HAP-1 (cell line): ENCODE measurements at regions not wholly inside any gene's neighbourhood (a gene's known extent, or its start where the extent isn't known, plus 50 kb on each side); places are given as distances from the start of the nearest gene placed in this dataset.

Experiments
- DNase-seq, 2 experiments: peaks; one replicate each; pipeline ENCODE4 v3.0.0-alpha.2; 2016 to 2020; ENCODE audit warnings: low spot score in 2 of 2
- H3K27me3 ChIP-seq: fragments of 250-450 bp; sonication (Bioruptor Pico); 2 replicates; pipeline ENCODE4 v1.5.1; 2020; ENCODE audit warnings: low read depth, mild to moderate bottlenecking, moderate library complexity
- H3K36me3 ChIP-seq: fragments of 250-450 bp; sonication (Bioruptor Pico); replicated peaks from 2 replicates; pipeline ENCODE4 v1.5.1; 2020; ENCODE audit warnings: mild to moderate bottlenecking
- H3K4me1 ChIP-seq: fragments of 250-450 bp; sonication (Bioruptor Pico); 2 replicates; pipeline ENCODE4 v1.5.1; 2020; ENCODE audit warnings: mild to moderate bottlenecking
- H3K4me3 ChIP-seq: fragments of 250-450 bp; sonication (Bioruptor Pico); 2 replicates; pipeline ENCODE4 v1.5.1; 2020; ENCODE audit warnings: mild to moderate bottlenecking, moderate library complexity
- H3K9me3 ChIP-seq: fragments of 250-450 bp; sonication (Bioruptor Pico); 2 replicates; pipeline ENCODE4 v1.5.1; 2020; ENCODE audit warnings: mild to moderate bottlenecking, moderate library complexity
- in situ Hi-C: fragments of 300-500 bp; cut with MboI; formaldehyde crosslinking; loops from 3 replicates; pipeline ENCODE4 v1.14.3; 2020; ENCODE audit warnings: low sequenced_read_pairs, inconsistent platforms, mixed read lengths

- no peak for DNase-seq
- Histone ChIP-seq H3K9me3 (no peaks in the 10 kb centered on the region; the same call in 1 of the 2 replicates), H3K4me3 (no peak overlapping the region), H3K36me3 (no peaks in the 10 kb centered on the region), H3K27me3 (no peaks in the 10 kb centered on the region), H3K4me1 (no peaks in the 10 kb centered on the region)
- in situ Hi-C loops, result no loop called here
These were observed 563.9 kb upstream of the ADARB2 start for GRCh38 chr10:2301227-2301626.

DNA sequence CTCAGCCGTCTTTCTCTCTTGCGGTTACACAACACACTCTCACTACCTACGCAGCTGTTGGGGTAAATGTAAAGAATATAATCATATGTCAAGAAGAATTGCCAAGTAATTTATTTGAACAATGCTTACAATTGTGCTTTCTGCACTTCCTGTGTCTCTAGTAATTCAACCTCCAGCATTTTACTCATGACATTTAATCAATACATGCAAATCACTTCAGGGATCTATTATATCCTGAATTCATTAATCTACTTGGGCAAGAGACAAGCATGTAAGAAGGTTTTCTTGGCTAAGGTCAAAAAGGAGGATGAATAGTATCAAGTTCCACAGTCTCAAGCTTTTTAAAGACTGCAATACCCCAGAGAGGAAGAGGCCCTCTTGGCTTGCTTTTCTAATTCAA is 562.9 kb upstream of the ADARB2 start:
- in situ Hi-C loops, result no loop called here
- H3K9me3 ChIP-seq, result no peaks in the 10 kb centered on the region; the same call in 1 of the 2 replicates
- no peaks in the 10 kb centered on the region for H3K27me3 ChIP-seq
- no peaks in the 10 kb centered on the region for H3K36me3 ChIP-seq
- H3K4me3 ChIP-seq, result no peak overlapping the region
- no peak for DNase-seq
- no peaks in the 10 kb centered on the region for H3K4me1 ChIP-seq

DNA sequence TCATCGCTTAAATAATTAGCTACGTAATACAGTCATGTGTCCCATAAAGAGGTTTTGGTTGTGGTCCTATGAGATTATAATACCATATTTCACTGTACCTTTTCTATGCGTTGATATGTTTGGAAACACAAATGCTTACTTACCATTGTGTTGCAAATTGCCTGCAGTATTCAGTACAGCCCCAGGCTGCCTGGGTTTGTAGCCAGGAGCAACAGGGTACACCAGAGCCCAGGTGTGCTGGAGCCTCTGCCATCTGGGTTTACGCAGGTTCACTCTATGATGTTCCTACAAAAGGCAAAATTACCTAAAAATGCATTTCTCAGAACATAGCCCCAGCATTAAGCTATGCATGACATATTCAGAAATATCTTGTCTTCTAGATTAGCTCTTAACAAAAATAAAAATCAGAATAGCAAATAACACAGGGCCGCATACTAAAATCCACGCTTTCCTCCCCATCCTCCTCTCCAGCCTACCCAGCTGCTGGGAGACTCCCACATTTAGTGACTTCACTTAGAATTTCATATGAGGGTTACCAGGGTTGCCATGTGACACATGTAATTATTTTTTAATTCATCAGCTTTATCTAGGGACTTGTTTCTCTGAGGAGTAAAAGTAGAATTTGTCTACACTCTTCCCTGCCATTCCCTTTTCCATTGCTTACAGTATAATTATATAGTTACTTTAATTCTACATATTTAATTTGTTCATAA is 559.0 kb upstream of the ADARB2 start:
- H3K27me3 ChIP-seq, result no peaks in the 10 kb centered on the region
- H3K9me3 ChIP-seq, result no peaks in the 10 kb centered on the region
- no peak for DNase-seq
- in situ Hi-C loops, result no loop called here
- H3K36me3 ChIP-seq, result no peaks in the 10 kb centered on the region
- no peaks in the 10 kb centered on the region for H3K4me1 ChIP-seq
- no peak overlapping the region for H3K4me3 ChIP-seq

- Histone ChIP-seq H3K27me3 (no peaks in the 10 kb centered on the region), H3K4me3 (no peak overlapping the region), H3K4me1 (no peaks in the 10 kb centered on the region), H3K36me3 (no peaks in the 10 kb centered on the region), H3K9me3 (no peaks in the 10 kb centered on the region)
- in situ Hi-C loops, result no loop called here
- DNase-seq, result no peak
These were observed 557.4 kb upstream of the ADARB2 start for GRCh38 chr10:2294739-2295138.

DNA sequence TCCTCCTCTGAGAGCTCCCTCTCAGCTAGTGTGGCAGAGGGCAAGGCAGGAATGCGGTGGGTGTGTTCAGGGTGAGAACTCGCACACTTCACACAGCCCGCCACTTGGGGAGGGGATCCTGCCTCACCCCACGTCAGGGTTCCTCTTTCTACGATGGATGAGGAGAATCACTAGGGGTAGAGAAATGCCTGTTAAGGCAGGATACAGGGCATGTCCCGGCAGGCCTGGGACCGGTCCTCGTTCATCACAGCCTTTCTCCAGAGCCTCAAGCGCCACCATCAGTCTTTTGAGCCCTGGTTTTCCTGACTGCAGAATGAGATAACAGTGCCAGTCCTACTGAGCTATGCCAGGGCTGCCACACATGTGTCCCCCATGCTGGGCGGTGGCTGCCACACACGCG is 546.7 kb upstream of the ADARB2 start:
- H3K9me3 ChIP-seq, result no peaks in the 10 kb centered on the region
- H3K4me3 ChIP-seq, result no peak overlapping the region
- DNase-seq, result no peak
- no peaks in the 10 kb centered on the region for H3K4me1 ChIP-seq
- H3K27me3 ChIP-seq, result no peaks in the 10 kb centered on the region
- no peaks in the 10 kb centered on the region for H3K36me3 ChIP-seq
- in situ Hi-C loops, result no loop called here

DNA sequence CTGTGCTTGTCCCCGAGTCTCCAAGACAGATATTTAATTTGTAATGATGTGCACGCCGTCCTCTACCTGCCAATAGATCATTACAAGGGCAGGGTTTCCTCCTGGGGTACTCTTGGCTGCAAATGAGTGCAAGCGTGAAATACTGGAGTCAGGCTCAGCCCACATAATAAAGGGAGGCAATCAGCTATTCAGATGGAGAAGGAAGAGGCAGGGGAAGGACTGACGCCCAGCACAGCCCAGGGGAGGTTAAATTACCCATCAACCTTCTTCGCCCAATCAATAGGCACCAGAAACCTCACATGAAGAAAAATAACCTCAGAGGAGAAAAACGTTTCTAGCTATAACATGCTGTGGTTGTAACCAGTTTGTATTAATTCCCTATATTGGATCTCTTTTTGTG is 544.9 kb upstream of the ADARB2 start:
- Histone ChIP-seq H3K9me3 (no peaks in the 10 kb centered on the region), H3K4me3 (no peak overlapping the region), H3K27me3 (no peaks in the 10 kb centered on the region), H3K4me1 (no peaks in the 10 kb centered on the region), H3K36me3 (no peaks in the 10 kb centered on the region)
- no peak for DNase-seq
- in situ Hi-C loops, result no loop called here

DNA sequence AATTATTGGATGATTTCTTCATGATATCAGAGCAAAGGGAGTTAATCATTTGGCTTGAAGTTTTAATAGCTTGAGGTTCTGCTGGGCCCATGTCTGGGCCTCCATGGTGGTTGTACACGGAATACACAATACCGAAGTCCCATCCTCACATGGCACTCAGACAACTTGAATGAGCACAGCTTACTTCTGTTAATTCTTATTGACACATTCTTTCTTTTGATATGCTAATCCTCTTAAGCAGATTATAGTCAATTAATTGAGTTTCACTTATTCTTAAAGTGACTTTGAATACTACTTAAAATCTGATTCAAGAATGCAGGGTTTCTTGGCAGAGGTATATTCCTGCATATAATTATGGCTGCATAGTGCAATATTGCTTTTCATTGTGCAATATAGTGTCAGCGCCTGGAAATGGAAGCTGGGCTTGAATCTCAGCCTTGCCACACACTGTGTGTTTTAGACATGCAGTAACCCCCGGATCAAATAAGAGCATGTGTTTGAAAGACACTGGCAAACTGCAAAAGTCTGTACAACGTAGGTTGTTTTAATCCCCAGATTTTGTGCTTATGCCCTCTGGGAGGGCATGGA is 543.5 kb upstream of the ADARB2 start:
- Histone ChIP-seq H3K36me3 (no peaks in the 10 kb centered on the region), H3K27me3 (no peaks in the 10 kb centered on the region), H3K4me3 (no peak overlapping the region), H3K4me1 (no peaks in the 10 kb centered on the region), H3K9me3 (no peaks in the 10 kb centered on the region)
- peak in 1 of 2 experiments; percentile 6 for DNase-seq
- in situ Hi-C loops, result no loop called here

- no peaks in the 10 kb centered on the region for H3K4me1 ChIP-seq
- no peak for DNase-seq
- no peaks in the 10 kb centered on the region for H3K36me3 ChIP-seq
- no peak overlapping the region for H3K4me3 ChIP-seq
- in situ Hi-C loops, result no loop called here
- H3K9me3 ChIP-seq, result no peaks in the 10 kb centered on the region
- no peaks in the 10 kb centered on the region for H3K27me3 ChIP-seq
These were observed 542.4 kb upstream of the ADARB2 start for GRCh38 chr10:2279711-2280110.

GRCh38 chr10:2278363-2278762 is 541.0 kb upstream of the ADARB2 start:
- Histone ChIP-seq H3K27me3 (no peaks in the 10 kb centered on the region), H3K4me3 (no peak overlapping the region), H3K4me1 (no peaks in the 10 kb centered on the region), H3K9me3 (no peaks in the 10 kb centered on the region), H3K36me3 (no peaks in the 10 kb centered on the region)
- DNase-seq, result no peak
- in situ Hi-C loops, result no loop called here

GRCh38 chr10:2263561-2263960 is 526.2 kb upstream of the ADARB2 start:
- Histone ChIP-seq H3K4me3 (no peak overlapping the region), H3K4me1 (no peaks in the 10 kb centered on the region), H3K9me3 (no peaks in the 10 kb centered on the region), H3K36me3 (no peaks in the 10 kb centered on the region), H3K27me3 (no peaks in the 10 kb centered on the region)
- no peak for DNase-seq
- in situ Hi-C loops, result no loop called here

- H3K27me3 ChIP-seq, result no peaks in the 10 kb centered on the region
- no peak overlapping the region for H3K4me3 ChIP-seq
- no peaks in the 10 kb centered on the region for H3K4me1 ChIP-seq
- in situ Hi-C loops, result no loop called here
- DNase-seq, result no peak
- no peaks in the 10 kb centered on the region for H3K9me3 ChIP-seq
- no peaks in the 10 kb centered on the region for H3K36me3 ChIP-seq
These were observed 525.6 kb upstream of the ADARB2 start for GRCh38 chr10:2262878-2263277.

- H3K4me1 ChIP-seq, result no peaks in the 10 kb centered on the region
- H3K4me3 ChIP-seq, result no peak overlapping the region
- H3K27me3 ChIP-seq, result no peaks in the 10 kb centered on the region
- H3K9me3 ChIP-seq, result no peaks in the 10 kb centered on the region
- no peaks in the 10 kb centered on the region for H3K36me3 ChIP-seq
- in situ Hi-C loops, result no loop called here
- no peak for DNase-seq
These were observed 525.0 kb upstream of the ADARB2 start for GRCh38 chr10:2262333-2262732.

DNA sequence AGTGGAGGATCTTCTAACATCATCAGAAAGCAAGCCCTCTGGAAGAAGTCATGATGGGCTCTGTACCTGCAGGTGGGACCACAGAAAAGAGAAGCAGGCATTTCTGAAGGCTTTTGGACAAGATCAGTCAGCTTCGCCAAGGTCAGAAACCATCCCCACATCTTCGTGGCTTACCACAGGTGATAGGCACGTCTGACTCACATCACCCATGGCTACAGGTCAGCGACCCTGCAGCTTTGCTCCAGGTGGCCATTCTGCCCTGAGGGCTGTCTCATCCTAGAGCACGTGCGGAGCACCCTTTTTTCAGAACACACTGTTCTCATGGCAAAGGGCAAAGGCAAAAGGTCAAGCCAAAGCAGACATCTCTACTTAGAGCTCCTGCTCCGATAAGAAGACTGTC is 518.9 kb upstream of the ADARB2 start:
- DNase-seq, result no peak
- no peak overlapping the region for H3K4me3 ChIP-seq
- in situ Hi-C loops, result no loop called here
- no peaks in the 10 kb centered on the region for H3K27me3 ChIP-seq
- H3K4me1 ChIP-seq, result no peaks in the 10 kb centered on the region
- no peaks in the 10 kb centered on the region for H3K36me3 ChIP-seq
- no peaks in the 10 kb centered on the region for H3K9me3 ChIP-seq

GRCh38 chr10:2252096-2252495 is 514.8 kb upstream of the ADARB2 start:
- Histone ChIP-seq H3K9me3 (no peaks in the 10 kb centered on the region), H3K4me3 (no peak overlapping the region), H3K27me3 (no peaks in the 10 kb centered on the region), H3K4me1 (no peaks in the 10 kb centered on the region), H3K36me3 (no peaks in the 10 kb centered on the region)
- DNase-seq, result no peak
- in situ Hi-C loops, result no loop called here

- Histone ChIP-seq H3K4me3 (no peak overlapping the region), H3K36me3 (no peaks in the 10 kb centered on the region), H3K9me3 (no peaks in the 10 kb centered on the region), H3K4me1 (no peaks in the 10 kb centered on the region), H3K27me3 (no peaks in the 10 kb centered on the region)
- in situ Hi-C loops, result no loop called here
- no peak for DNase-seq
These were observed 514.3 kb upstream of the ADARB2 start for GRCh38 chr10:2251631-2252030.
